Nucleus accumbens (tissue), 56 donors: ENCODE measurements at regions not wholly inside any gene's neighbourhood (a gene's known extent, or its start where the extent isn't known, plus 50 kb on each side); places are given as distances from the start of the nearest gene placed in this dataset.
"Not testable (repeated sequence)": the region's sequence is repeated elsewhere in the genome, so short reads cannot be mapped to it uniquely, and the experiment has no call there.

Source experiments
- DNase-seq, 56 donors: peaks; one replicate each; lab custom pipeline; 2025; lab: John Stamatoyannopoulos, UW

GRCh38 chr4:131644619-131645018 lies 1504.5 kb upstream of the PCDH10 start:
- DNase-seq = no peak

GRCh38 chr4:131649227-131649626 lies 1499.9 kb upstream of the PCDH10 start:
- DNase-seq = no peak

- no peak for DNase-seq
These were observed 1498.1 kb upstream of the PCDH10 start for GRCh38 chr4:131650951-131651350.

GRCh38 chr4:131683314-131683713 lies 1465.8 kb upstream of the PCDH10 start:
- not testable (repeated sequence) for DNase-seq

- no peak for DNase-seq
These were observed 1427.2 kb upstream of the PCDH10 start for GRCh38 chr4:131721883-131722282.

GRCh38 chr4:131723069-131723468 lies 1426.0 kb upstream of the PCDH10 start:
- DNase-seq = not testable (repeated sequence)

- DNase-seq = peak in 16 of 56 donors; percentile 1 to 63 (median 30)
These were observed 1424.2 kb upstream of the PCDH10 start for GRCh38 chr4:131724847-131725246.

GRCh38 chr4:131725521-131725920 lies 1423.6 kb upstream of the PCDH10 start:
- DNase-seq = not testable (repeated sequence)

- DNase-seq = not testable (repeated sequence)
These were observed 1422.2 kb upstream of the PCDH10 start for GRCh38 chr4:131726940-131727339.

GRCh38 chr4:131727418-131727817 lies 1421.7 kb upstream of the PCDH10 start:
- not testable (repeated sequence) for DNase-seq

GRCh38 chr4:131729205-131729604 lies 1419.9 kb upstream of the PCDH10 start:
- DNase-seq = not testable (repeated sequence)

GRCh38 chr4:131729716-131730398 lies 1419.2 kb upstream of the PCDH10 start:
- not testable (repeated sequence) for DNase-seq

GRCh38 chr4:131730574-131730973 lies 1418.5 kb upstream of the PCDH10 start:
- not testable (repeated sequence) for DNase-seq

GRCh38 chr4:131732034-131732630 lies 1417.0 kb upstream of the PCDH10 start:
- DNase-seq = peak in 1 of 56 donors; percentile 4

- not testable (repeated sequence) for DNase-seq
These were observed 1414.8 kb upstream of the PCDH10 start for GRCh38 chr4:131734321-131734720.

- DNase-seq = not testable (repeated sequence)
These were observed 1414.2 kb upstream of the PCDH10 start for GRCh38 chr4:131734851-131735385.

- DNase-seq = not testable (repeated sequence)
These were observed 1410.1 kb upstream of the PCDH10 start for GRCh38 chr4:131738991-131739390.

GRCh38 chr4:131741836-131742235 lies 1407.3 kb upstream of the PCDH10 start:
- DNase-seq = not testable (repeated sequence)

GRCh38 chr4:131742536-131743205 lies 1406.4 kb upstream of the PCDH10 start:
- DNase-seq = peak in 2 of 56 donors; percentile 14 to 28

- not testable (repeated sequence) for DNase-seq
These were observed 1405.7 kb upstream of the PCDH10 start for GRCh38 chr4:131743348-131743747.

- not testable (repeated sequence) for DNase-seq
These were observed 1401.9 kb upstream of the PCDH10 start for GRCh38 chr4:131747203-131747602.
